Mammary epithelial cell (primary cell): ENCODE measurements at regions not wholly inside any gene's neighbourhood (a gene's known extent, or its start where the extent isn't known, plus 50 kb on each side); places are given as distances from the start of the nearest gene placed in this dataset.

Source experiments
- EZH2 ChIP-seq: IDR thresholded peaks from 2 replicates; pipeline ENCODE4 v1.6.1; 2012; ENCODE audit warnings: low read length, inconsistent platforms, borderline replicate concordance
- TF ChIP-seq, protein P1 (sequence below), 2 donors: IDR thresholded peaks in 1 of 2; conservative IDR thresholded peaks in 1 of 2; 2 replicates each; pipeline ENCODE4 v1.5.1; 2011 to 2012; ENCODE audit warnings: inconsistent platforms in 2 of 2, low read length in 2 of 2, mild to moderate bottlenecking in 2 of 2, control low read depth in 1 of 2, low read depth in 1 of 2; ENCODE audit not compliant: insufficient read depth in 1 of 2; ENCODE audit errors: extremely low read depth in 1 of 2

DNA sequence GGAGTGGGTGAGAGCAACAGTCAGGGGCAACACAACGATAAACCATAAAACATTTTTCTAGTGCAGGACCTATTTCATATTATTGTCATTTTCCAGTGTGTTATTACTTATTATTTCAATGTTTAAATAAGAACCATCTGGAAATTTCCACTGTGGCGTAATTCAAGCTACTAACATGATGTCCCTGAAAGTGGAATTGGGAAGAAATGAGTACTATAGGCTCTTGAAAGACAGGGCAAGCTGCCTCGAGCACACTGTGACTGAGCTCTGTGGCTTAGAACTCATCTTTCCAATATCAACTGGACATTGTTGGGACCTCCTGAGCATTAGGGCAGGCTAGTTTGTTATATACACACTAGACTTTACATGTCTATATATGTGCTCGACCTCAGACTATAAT, 182.9 kb upstream of the RIOK2 start:
- TF ChIP-seq, protein P1, sequence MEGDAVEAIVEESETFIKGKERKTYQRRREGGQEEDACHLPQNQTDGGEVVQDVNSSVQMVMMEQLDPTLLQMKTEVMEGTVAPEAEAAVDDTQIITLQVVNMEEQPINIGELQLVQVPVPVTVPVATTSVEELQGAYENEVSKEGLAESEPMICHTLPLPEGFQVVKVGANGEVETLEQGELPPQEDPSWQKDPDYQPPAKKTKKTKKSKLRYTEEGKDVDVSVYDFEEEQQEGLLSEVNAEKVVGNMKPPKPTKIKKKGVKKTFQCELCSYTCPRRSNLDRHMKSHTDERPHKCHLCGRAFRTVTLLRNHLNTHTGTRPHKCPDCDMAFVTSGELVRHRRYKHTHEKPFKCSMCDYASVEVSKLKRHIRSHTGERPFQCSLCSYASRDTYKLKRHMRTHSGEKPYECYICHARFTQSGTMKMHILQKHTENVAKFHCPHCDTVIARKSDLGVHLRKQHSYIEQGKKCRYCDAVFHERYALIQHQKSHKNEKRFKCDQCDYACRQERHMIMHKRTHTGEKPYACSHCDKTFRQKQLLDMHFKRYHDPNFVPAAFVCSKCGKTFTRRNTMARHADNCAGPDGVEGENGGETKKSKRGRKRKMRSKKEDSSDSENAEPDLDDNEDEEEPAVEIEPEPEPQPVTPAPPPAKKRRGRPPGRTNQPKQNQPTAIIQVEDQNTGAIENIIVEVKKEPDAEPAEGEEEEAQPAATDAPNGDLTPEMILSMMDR (conservative IDR thresholded peaks at IDR 0.05 in 1 of 2, IDR thresholded peaks at IDR 0.05 in 1 of 2; ENCODE audit: extremely low read depth in 1 of 2, insufficient read depth in 1 of 2, low read depth in 1 of 2, low read length in 2 of 2) = no peak
- TF ChIP-seq EZH2 = no peak
